NCI-H2107 treated with DMSO at 0.1 percent for 48 hours (cell line): ENCODE measurements at regions not wholly inside any gene's neighbourhood (a gene's known extent, or its start where the extent isn't known, plus 50 kb on each side); places are given as distances from the start of the nearest gene placed in this dataset.

ENCODE experiments used
- DNase-seq: peaks from one replicate; lab custom pipeline; 2025; ENCODE audit not compliant: unreplicated experiment; lab: John Stamatoyannopoulos, UW

GRCh38 chr1:208628022-208628914 lies 384.1 kb upstream of the PLXNA2 start:
- no peak for DNase-seq

GRCh38 chr1:208631092-208631491 lies 386.9 kb upstream of the PLXNA2 start:
- DNase-seq: no peak

- no peak for DNase-seq
Observed at GRCh38 chr1:208631506-208631905, 387.3 kb upstream of the PLXNA2 start.

- DNase-seq: no peak
Observed at GRCh38 chr1:208634346-208635140, 390.4 kb upstream of the PLXNA2 start.

GRCh38 chr1:208637181-208637580 lies 393.0 kb upstream of the PLXNA2 start:
- no peak for DNase-seq

- no peak for DNase-seq
Observed at GRCh38 chr1:208639382-208639781, 395.2 kb upstream of the PLXNA2 start.

- no peak for DNase-seq
Observed at GRCh38 chr1:208640295-208640694, 396.1 kb upstream of the PLXNA2 start.

GRCh38 chr1:208641579-208642280 lies 397.5 kb upstream of the PLXNA2 start:
- no peak for DNase-seq

- no peak for DNase-seq
Observed at GRCh38 chr1:208643005-208643597, 398.9 kb upstream of the PLXNA2 start.

- DNase-seq: no peak
Observed at GRCh38 chr1:208644401-208645160, 400.4 kb upstream of the PLXNA2 start.

GRCh38 chr1:208646431-208646830 lies 402.2 kb upstream of the PLXNA2 start:
- no peak for DNase-seq

GRCh38 chr1:208648146-208648545 lies 404.0 kb upstream of the PLXNA2 start:
- DNase-seq: no peak

GRCh38 chr1:208652296-208653160 lies 408.3 kb upstream of the PLXNA2 start:
- DNase-seq: peak; percentile 93

- DNase-seq: no peak
Observed at GRCh38 chr1:208653426-208653825, 409.2 kb upstream of the PLXNA2 start.

- peak; percentile 35 for DNase-seq
Observed at GRCh38 chr1:208654241-208654640, 410.1 kb upstream of the PLXNA2 start.

- no peak for DNase-seq
Observed at GRCh38 chr1:208665936-208666335, 421.8 kb upstream of the PLXNA2 start.

GRCh38 chr1:208668991-208669390 lies 424.8 kb upstream of the PLXNA2 start:
- DNase-seq: no peak

GRCh38 chr1:208670778-208671177 lies 426.6 kb upstream of the PLXNA2 start:
- no peak for DNase-seq

GRCh38 chr1:208681878-208682663 lies 437.9 kb upstream of the PLXNA2 start:
- DNase-seq: no peak
